Midbrain (tissue), 1 donor: ENCODE measurements at regions not wholly inside any gene's neighbourhood (a gene's known extent, or its start where the extent isn't known, plus 50 kb on each side); places are given as distances from the start of the nearest gene placed in this dataset.
"Not testable (repeated sequence)": the region's sequence is repeated elsewhere in the genome, so short reads cannot be mapped to it uniquely, and the experiment has no call there.

Source experiments
- DNase-seq: peaks from one replicate; lab custom pipeline; 2025; lab: John Stamatoyannopoulos, UW

- DNase-seq: no peak
These were observed 793.1 kb upstream of the CRIM1 start for GRCh38 chr2:35562488-35562887.

- DNase-seq: no peak
These were observed 807.4 kb upstream of the CRIM1 start for GRCh38 chr2:35548171-35548570.

- no peak for DNase-seq
These were observed 810.3 kb upstream of the CRIM1 start for GRCh38 chr2:35545301-35545700.

DNA sequence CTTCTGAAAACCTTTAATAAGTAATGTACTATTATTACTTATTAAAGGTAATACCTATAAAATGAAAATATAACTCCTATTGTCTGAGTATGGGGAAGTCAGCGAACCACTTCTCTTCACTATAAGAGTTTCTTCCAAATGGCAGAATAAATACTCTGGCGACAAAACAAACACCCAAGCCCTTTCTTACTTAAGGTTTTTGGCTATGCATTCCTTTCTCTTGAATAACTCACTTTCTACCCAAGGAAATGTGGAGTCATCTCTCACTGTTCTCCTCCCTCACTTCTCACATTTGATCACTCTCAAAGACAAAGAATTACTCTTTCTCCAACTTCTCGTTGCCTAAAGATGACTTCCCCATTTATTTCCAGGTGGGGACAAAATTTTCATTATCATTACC, 816.8 kb upstream of the CRIM1 start:
- no peak for DNase-seq

DNA sequence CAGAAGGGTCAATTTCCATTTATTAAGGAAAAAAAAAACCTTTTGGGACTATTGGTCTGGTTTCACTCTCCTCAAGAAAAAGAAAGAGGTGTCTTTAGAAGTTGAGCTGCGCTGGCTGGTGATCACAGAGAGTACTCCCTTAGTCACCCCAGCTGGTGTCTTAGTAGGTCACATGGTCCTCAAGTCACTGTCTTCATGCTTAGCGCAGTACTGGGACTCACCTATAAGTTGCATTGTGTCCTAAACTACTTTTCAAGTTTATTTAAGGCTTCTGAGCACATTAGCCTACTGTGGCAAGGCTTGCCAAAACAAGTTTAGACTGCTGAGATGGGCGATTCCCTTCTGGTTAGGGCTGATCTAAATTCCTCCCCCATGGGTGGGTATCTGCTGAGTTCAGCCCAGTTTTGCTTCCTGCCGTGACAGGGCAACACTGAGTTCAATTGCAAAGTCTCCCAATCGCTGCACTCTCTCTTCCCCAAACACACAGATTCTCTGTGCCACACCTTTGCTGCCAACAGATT, 824.9 kb upstream of the CRIM1 start:
- DNase-seq: no peak

- no peak for DNase-seq
These were observed 828.8 kb upstream of the CRIM1 start for GRCh38 chr2:35526741-35527140.

- DNase-seq: no peak
These were observed 833.1 kb upstream of the CRIM1 start for GRCh38 chr2:35522450-35522849.

- DNase-seq: no peak
These were observed 844.9 kb upstream of the CRIM1 start for GRCh38 chr2:35510636-35511035.

GRCh38 chr2:35508601-35509000, 847.0 kb upstream of the CRIM1 start:
- DNase-seq: no peak

DNA sequence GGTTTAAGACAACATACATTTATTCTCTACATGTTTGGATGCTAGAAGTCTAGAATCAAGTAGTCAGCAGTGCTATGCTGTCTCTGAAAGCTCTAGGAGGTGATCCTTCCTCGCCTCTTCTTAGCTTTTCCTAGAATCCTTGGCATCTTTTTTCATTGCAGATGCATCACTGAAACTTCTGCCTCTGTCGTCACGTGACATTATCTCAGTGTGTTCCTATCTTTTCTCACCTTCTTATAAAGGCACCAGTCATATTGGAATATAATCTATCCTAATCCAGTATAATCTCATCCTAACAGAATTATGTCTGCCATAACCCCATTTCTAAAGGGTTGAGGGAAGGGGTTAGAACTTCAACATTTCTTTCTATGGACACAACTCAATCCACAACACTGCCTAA, 851.2 kb upstream of the CRIM1 start:
- no peak for DNase-seq

- no peak for DNase-seq
These were observed 851.8 kb upstream of the CRIM1 start for GRCh38 chr2:35503738-35504199.

GRCh38 chr2:35503311-35503710, 852.3 kb upstream of the CRIM1 start:
- DNase-seq: no peak

DNA sequence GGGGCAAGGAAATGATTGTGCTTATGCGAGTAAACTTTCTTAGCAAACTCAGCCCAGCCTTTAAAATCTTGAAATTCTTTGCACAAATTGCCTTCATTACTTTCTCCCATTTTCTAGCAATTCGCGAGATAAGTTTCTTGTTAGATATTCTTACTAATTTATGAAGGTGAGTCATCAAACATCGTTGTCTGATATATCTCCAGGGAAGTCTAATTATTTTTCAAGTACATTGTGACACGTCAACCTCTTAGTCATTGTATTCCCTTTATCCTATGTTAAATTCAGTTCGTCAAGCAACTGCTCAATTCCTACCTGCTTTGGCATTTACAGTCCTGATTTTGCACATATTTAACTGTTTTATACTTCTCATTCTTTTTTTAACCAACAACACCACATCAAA, 854.5 kb upstream of the CRIM1 start:
- no peak for DNase-seq

DNA sequence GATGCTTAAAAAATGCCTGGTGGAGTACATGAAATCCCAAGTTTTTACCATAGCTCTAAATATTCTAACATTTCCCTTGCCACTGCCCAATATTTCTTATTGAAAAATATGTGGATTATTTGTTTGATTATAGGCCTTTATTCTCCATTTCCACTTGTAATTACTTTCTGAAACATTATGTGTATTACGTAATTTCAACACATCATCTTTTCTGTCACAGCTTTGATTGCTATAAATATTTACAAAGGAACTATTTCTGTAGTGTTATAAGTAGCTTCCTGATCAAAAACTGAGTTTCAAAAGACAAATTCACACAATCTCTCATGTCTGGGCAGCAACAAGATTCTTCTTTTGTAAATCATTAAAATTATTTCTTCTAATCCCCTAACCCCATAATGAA, 859.6 kb upstream of the CRIM1 start:
- no peak for DNase-seq

DNA sequence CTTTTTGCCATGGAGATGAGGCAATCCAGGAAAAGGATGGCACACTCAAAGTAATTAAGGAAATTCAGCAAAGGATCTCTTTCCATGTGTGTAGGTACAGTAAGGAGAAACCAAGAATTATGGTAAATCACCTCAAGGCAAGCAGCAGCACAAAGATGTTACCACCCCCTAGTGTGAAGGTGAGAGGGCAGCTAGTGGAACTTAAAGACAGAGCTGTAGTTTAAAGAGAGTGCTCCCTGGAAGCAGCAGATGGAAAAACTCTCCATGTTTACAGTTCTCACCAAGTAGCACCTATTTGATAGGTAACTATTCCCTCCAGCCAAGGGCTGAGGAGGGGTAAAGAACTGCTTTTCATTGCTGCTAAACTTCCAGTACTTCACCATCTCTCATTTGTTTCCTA, 860.4 kb upstream of the CRIM1 start:
- DNase-seq: no peak

GRCh38 chr2:35478121-35478520, 877.5 kb upstream of the CRIM1 start:
- DNase-seq: not testable (repeated sequence)

- DNase-seq: no peak
These were observed 887.3 kb upstream of the CRIM1 start for GRCh38 chr2:35468245-35468644.

- DNase-seq: no peak
These were observed 891.6 kb upstream of the CRIM1 start for GRCh38 chr2:35463805-35464596.

DNA sequence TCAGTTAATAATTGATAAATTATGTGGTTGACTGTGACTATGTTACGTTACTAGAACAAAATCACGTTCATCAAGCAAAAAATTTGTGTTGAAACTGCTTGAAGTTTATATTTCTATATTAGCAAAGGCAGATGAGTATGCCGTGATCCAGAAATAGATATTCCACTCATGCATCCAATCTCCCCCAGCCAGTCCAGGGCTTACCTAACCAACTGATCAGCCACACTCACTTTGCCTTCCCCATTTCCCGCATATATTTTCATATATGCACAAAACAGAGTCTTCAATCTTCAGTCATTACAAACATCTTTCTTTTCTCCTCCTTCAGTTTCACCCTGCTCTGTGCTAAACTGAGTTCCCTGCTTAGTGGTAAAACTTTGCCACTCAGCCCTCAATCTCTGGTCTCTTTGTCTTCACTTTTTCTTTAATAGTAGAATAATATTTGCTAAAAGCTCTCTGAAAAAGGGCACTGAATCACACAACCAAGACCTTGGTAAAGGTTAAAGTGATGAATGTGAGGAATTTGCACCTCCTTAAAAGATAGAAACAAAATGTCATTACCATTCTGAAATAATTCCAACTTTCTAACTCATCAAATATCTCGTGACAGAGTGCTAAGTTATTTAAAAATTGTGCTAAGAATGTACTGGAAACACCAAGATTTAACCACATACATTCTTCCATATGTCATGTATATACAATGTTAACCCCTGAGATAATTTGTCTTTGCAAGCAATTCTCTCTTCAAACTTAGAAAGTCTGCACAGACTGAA, 893.2 kb upstream of the CRIM1 start:
- no peak for DNase-seq

GRCh38 chr2:35461406-35461805, 894.2 kb upstream of the CRIM1 start:
- no peak for DNase-seq

DNA sequence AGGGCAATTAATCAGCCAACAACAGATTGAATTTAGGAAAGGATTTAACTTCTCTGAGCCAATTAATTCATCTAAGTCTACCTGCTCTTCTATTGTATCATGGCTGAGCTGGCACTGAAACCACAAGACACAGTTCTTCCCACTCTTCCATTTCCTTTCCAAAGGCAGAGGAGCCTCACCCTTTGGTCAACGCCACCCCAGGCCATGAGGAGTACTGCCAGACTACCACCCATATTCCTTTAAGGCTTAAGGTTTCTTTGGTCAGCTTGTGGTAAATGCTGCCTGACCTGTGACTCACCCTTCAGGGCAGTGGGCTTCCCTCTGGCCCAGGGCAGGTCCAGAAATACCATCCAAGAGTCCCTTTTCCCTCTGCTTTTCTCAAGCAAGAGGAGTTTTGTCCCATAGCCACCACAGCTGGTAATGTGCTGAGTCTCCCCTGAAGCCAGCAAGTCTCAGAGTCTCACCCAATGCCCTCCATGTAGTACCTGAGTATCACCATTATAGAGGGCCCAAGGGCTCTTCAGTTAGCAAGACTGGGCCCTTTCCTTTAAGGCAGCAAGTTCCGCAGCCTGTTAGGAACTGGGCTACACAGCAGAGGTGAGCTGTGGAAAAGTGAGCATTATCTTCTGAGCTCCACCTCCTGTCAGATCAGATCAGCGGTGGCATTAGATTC, 900.5 kb upstream of the CRIM1 start:
- DNase-seq: no peak

DNA sequence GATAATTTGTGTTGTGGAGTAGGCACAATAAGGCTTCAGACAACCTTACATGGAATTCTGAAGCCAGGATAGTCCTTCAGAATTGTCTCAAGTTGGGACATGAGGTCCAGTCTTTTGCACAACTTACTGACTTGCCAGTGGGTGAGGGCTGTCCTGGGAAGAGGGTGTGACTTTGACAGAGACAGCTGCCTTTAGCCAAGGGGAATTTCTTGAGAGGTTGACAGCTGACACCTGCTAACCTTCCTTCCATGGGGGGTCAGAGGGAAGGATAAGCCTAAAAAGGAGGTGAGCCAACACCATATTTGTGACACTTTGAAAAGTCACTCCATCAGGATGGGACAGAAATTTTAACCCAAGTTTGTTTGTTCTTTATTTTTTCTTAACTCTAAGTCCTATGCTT, 907.8 kb upstream of the CRIM1 start:
- no peak for DNase-seq

DNA sequence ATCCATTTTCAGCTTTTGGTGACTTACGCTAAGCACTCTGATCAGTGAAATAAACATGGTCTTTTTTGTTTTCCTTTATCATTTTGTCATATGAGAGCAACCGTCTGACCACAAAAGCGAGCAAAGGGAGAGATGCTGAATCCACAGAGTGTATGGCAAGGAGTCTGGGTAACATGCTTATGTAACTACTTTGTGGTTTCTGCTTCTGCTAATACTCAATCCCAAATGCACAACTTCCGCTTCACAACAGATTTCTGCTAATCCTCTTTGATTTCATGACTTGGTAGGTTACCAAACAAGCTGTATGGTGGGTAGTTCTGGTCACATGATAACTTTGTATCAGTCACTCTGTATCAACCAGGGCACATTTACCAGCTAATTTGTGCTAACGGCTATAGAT, 908.4 kb upstream of the CRIM1 start:
- DNase-seq: peak; percentile 2
